ENCODE measurements at regions not wholly inside any gene's neighbourhood (a gene's known extent, or its start where the extent isn't known, plus 50 kb on each side); places are given as distances from the start of the nearest gene placed in this dataset.

GRCh38 chr15:62641825-62642224 is 400.7 kb upstream of the TPM1 start:
- TF ChIP-seq YY1 (IDR thresholded peaks at IDR 0.05; ENCODE audit: low read depth) (no peak), EP300 (IDR thresholded peaks at IDR 0.05; ENCODE audit: borderline replicate concordance) (no peak), USF1 (IDR thresholded peaks at IDR 0.05) (no peak), EGR1 (IDR thresholded peaks at IDR 0.05) (no peak), REST (IDR thresholded peaks at IDR 0.05; ENCODE audit: low read depth) (no peak), CREB1 (IDR thresholded peaks at IDR 0.05; ENCODE audit: low read depth) (no peak)
